Bronchial epithelial cell (primary cell): ENCODE measurements at regions not wholly inside any gene's neighbourhood (a gene's known extent, or its start where the extent isn't known, plus 50 kb on each side); places are given as distances from the start of the nearest gene placed in this dataset.

ENCODE experiments used
- DNase-seq: peaks from one replicate; pipeline ENCODE4 v3.0.0-alpha.2; 2010; ENCODE audit warnings: low read depth
- FAIRE-seq: peaks from 2 replicates; lab custom pipeline; 2011; peaks lifted over from hg19 to GRCh38; lab: Jason Lieb, UNC
- H3K27me3 ChIP-seq: 2 replicates; pipeline ENCODE4 v1.5.1; 2011; ENCODE audit warnings: low read length; ENCODE audit not compliant: control insufficient read depth, insufficient read depth
- H3K36me3 ChIP-seq: 2 replicates; pipeline ENCODE4 v1.5.1; 2011; ENCODE audit warnings: low read length; ENCODE audit not compliant: control insufficient read depth, insufficient read depth
- H3K4me3 ChIP-seq: 2 replicates; pipeline ENCODE4 v1.5.1; 2011; ENCODE audit warnings: mild to moderate bottlenecking, low read depth, low read length, control low read depth
- CTCF ChIP-seq: IDR thresholded peaks from 2 replicates; pipeline ENCODE4 v1.5.1; 2011; ENCODE audit warnings: mild to moderate bottlenecking, moderate library complexity, low read length, control low read depth, inconsistent platforms; ENCODE audit not compliant: insufficient read depth, severe bottlenecking

GRCh38 chr2:9144617-9145016, 62.0 kb upstream of the ASAP2 start:
- DNase-seq (no peak), FAIRE-seq (no peak)
- no peaks in the 10 kb centered on the region for H3K36me3 ChIP-seq
- no peak for TF ChIP-seq CTCF
- H3K4me3 ChIP-seq, result no peak overlapping the region
- no peaks in the 10 kb centered on the region for H3K27me3 ChIP-seq

- no peak for TF ChIP-seq CTCF
- Histone ChIP-seq H3K36me3 (no peaks in the 10 kb centered on the region), H3K27me3 (no peaks in the 10 kb centered on the region), H3K4me3 (no peak overlapping the region)
- peak; percentile 96 for FAIRE-seq
- DNase-seq, result no peak
Measured at GRCh38 chr2:9144046-9144445, 62.6 kb upstream of the ASAP2 start.

GRCh38 chr2:9143264-9143815, 63.3 kb upstream of the ASAP2 start:
- H3K4me3 ChIP-seq, result no peak overlapping the region
- H3K36me3 ChIP-seq, result no peaks in the 10 kb centered on the region
- no peaks in the 10 kb centered on the region for H3K27me3 ChIP-seq
- FAIRE-seq (no peak), DNase-seq (no peak)
- TF ChIP-seq CTCF, result no peak

- DNase-seq (peak; percentile 77), FAIRE-seq (no peak)
- peak; percentile 97 for TF ChIP-seq CTCF
- H3K36me3 ChIP-seq, result no peaks in the 10 kb centered on the region
- no peak overlapping the region for H3K4me3 ChIP-seq
- no peaks in the 10 kb centered on the region for H3K27me3 ChIP-seq
Measured at GRCh38 chr2:9142551-9143263, 63.9 kb upstream of the ASAP2 start.

- TF ChIP-seq CTCF, result no peak
- H3K4me3 ChIP-seq, result no peak overlapping the region
- H3K36me3 ChIP-seq, result no peaks in the 10 kb centered on the region
- no peak for FAIRE-seq
- DNase-seq, result no peak
- H3K27me3 ChIP-seq, result no peaks in the 10 kb centered on the region
Measured at GRCh38 chr2:9141706-9142460, 64.7 kb upstream of the ASAP2 start.
